NB4 (cell line): ENCODE measurements at regions not wholly inside any gene's neighbourhood (a gene's known extent, or its start where the extent isn't known, plus 50 kb on each side); places are given as distances from the start of the nearest gene placed in this dataset.

Source experiments
- CTCF ChIP-seq: IDR thresholded peaks from one replicate; pipeline ENCODE4 v1.5.1; 2012; ENCODE audit warnings: low read depth, low read length
- POLR2A ChIP-seq: IDR thresholded peaks from 2 replicates; pipeline ENCODE4 v1.6.1; 2011; ENCODE audit warnings: mild to moderate bottlenecking; ENCODE audit not compliant: insufficient read length; ENCODE audit errors: extremely low read depth

- TF ChIP-seq CTCF (no peak), POLR2A (no peak)
Observed at GRCh38 chr16:17940584-17941364, 395.8 kb downstream of the NPIPA8 start.
